ENCODE measurements at regions not wholly inside any gene's neighbourhood (a gene's known extent, or its start where the extent isn't known, plus 50 kb on each side); places are given as distances from the start of the nearest gene placed in this dataset.

GRCh38 chr7:110168010-110168409 is 922.9 kb upstream of the LRRN3 start:
- no peak for TF ChIP-seq TCF12 (IDR thresholded peaks at IDR 0.05; ENCODE audit: low read depth, low read length)
- no peak for TF ChIP-seq ETV6 (conservative IDR thresholded peaks at IDR 0.05 in 1 of 2, IDR thresholded peaks at IDR 0.05 in 1 of 2; ENCODE audit: borderline replicate concordance in 1 of 2, low read depth in 1 of 2)
- TF ChIP-seq CTCF (IDR thresholded peaks at IDR 0.05 in 2 of 3, conservative IDR thresholded peaks at IDR 0.05 in 1 of 3; ENCODE audit: control insufficient read depth in 2 of 3, extremely low read depth in 1 of 3, insufficient read depth in 1 of 3, low read depth in 3 of 3, low read length in 3 of 3), result no peak
- TF ChIP-seq POLR2A (IDR thresholded peaks at IDR 0.05; ENCODE audit: low read depth, low read length), result no peak
- TF ChIP-seq JUND (IDR thresholded peaks at IDR 0.05; ENCODE audit: low read depth, low read length), result no peak
- no peak for TF ChIP-seq EZH2 (IDR thresholded peaks at IDR 0.05; ENCODE audit: borderline replicate concordance, control insufficient read depth, low read depth, low read length)
- no peak for TF ChIP-seq MXI1 (IDR thresholded peaks at IDR 0.05; ENCODE audit: low read depth, low read length)
- TF ChIP-seq USF2 (IDR thresholded peaks at IDR 0.05; ENCODE audit: borderline replicate concordance, low read depth, low read length), result no peak
- TF ChIP-seq POLR2AphosphoS5 (IDR thresholded peaks at IDR 0.05; ENCODE audit: low read length), result no peak
